Activated naive CD8-positive, alpha-beta T cell treated with anti-CD3 and anti-CD28 coated beads for 36 hours (primary cell): ENCODE measurements at regions not wholly inside any gene's neighbourhood (a gene's known extent, or its start where the extent isn't known, plus 50 kb on each side); places are given as distances from the start of the nearest gene placed in this dataset.

ENCODE experiments used
- DNase-seq: peaks from one replicate; pipeline ENCODE4 v3.0.0; 2021
- H3K27ac Mint-ChIP-seq: one replicate; pipeline ENCODE4 v1.8.0; 2022; ENCODE audit warnings: mild to moderate bottlenecking, moderate library complexity, mixed read lengths
- H3K27me3 Mint-ChIP-seq: one replicate; pipeline ENCODE4 v1.8.0; 2022; ENCODE audit warnings: mild to moderate bottlenecking, mixed read lengths
- H3K36me3 Mint-ChIP-seq: one replicate; pipeline ENCODE4 v1.8.0; 2021; ENCODE audit warnings: mild to moderate bottlenecking, mixed read lengths
- H3K4me1 Mint-ChIP-seq: one replicate; pipeline ENCODE4 v1.8.0; 2021; ENCODE audit warnings: mixed read lengths
- H3K4me3 Mint-ChIP-seq: one replicate; pipeline ENCODE4 v1.8.0; 2022; ENCODE audit warnings: mild to moderate bottlenecking, moderate library complexity, mixed read lengths
- H3K9me3 Mint-ChIP-seq: one replicate; pipeline ENCODE4 v1.8.0; 2022; ENCODE audit warnings: mixed read lengths

DNA sequence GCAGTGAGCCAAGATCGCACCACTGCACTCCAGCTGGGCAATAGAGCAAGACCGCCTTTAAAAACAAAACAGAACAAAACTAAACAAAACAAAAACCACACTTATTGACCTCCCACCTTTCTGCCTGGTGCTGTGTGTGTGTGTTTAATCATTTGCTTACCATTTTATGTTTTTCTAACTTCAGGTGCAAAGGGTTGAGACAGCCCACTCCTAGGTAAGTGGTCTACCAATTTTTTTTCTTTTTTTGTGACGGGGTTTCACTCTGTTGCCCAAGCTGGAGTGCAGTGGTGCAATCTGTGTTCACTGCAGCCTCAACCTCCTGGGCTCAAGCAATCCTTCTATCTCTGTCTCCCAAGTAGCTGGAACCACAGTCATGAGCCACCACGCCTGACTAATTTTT lies 65.8 kb downstream of the SALL1 start:
- H3K9me3 Mint-ChIP-seq, result peaks cover 4% of the 10 kb centered on the region
- no peak overlapping the region for H3K27ac Mint-ChIP-seq
- H3K27me3 Mint-ChIP-seq, result peaks cover 8% of the 10 kb centered on the region
- no peak for DNase-seq
- H3K4me3 Mint-ChIP-seq, result no peak overlapping the region
- peaks cover 2% of the 10 kb centered on the region for H3K36me3 Mint-ChIP-seq
- H3K4me1 Mint-ChIP-seq, result no peaks in the 10 kb centered on the region

DNA sequence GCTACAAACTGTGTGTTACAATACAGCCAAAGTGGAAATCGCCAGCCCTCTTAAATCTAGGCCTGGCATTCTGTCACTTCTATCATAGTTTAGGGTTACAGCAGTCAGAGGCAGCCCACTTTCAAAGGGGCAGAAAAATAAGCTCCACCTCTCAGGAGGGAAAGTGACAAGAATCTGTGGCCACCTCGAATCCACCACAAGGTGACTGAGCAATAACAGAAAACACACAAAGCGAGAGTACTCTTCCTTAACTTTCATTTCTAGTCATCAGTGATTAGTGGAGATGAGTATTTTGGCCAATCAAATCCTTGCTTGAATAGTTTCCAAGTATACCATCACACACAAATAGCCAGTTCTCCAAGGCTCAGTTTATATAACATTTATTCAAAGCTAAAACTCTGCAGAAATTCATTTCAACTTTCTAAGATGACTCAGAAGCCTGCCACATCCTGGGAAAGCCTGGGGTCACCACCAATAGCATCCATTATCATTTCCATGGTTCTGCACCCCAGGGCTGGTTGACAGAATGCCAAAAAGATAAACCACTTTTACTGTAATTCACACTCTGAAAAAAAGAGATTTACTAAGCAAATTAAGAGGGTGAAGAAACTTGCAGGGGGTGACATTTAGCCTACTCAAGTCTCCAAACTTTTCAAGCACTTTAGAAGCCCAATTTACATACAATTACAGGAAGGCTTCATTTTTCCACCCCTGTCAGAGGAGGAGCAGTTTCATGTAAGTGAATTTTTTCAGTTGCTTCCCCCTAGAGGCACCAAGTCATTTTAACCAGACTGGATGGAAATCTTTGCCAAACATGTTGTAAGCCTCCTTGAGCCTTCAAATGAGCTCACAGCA lies 66.8 kb downstream of the SALL1 start:
- H3K9me3 Mint-ChIP-seq, result peaks cover 4% of the 10 kb centered on the region
- H3K36me3 Mint-ChIP-seq, result peaks cover 2% of the 10 kb centered on the region
- peaks cover 7% of the 10 kb centered on the region for H3K27me3 Mint-ChIP-seq
- no peak overlapping the region for H3K27ac Mint-ChIP-seq
- no peak for DNase-seq
- no peaks in the 10 kb centered on the region for H3K4me1 Mint-ChIP-seq
- no peak overlapping the region for H3K4me3 Mint-ChIP-seq

DNA sequence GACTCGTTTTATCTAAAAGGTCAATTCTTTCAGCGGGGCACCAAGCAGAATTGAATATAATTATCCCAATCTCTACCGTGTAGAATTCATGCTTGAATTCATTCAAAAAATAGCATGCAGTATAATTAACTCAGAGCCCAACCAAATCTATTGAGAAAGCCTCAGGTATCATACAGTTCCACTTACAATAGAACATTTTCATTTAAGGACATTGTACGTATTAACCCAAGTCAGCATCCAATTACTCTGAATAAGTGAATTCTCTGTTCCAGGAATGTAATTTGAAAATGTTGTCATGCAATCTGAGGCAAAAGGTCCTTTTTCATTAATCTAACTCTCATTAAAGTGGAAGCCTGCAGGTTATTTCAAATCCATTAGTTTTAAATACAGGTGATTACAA lies 78.5 kb downstream of the SALL1 start:
- H3K9me3 Mint-ChIP-seq, result peaks cover 3% of the 10 kb centered on the region
- DNase-seq, result no peak
- no peak overlapping the region for H3K27ac Mint-ChIP-seq
- no peaks in the 10 kb centered on the region for H3K27me3 Mint-ChIP-seq
- H3K4me3 Mint-ChIP-seq, result no peak overlapping the region
- no peaks in the 10 kb centered on the region for H3K4me1 Mint-ChIP-seq
- H3K36me3 Mint-ChIP-seq, result no peaks in the 10 kb centered on the region

DNA sequence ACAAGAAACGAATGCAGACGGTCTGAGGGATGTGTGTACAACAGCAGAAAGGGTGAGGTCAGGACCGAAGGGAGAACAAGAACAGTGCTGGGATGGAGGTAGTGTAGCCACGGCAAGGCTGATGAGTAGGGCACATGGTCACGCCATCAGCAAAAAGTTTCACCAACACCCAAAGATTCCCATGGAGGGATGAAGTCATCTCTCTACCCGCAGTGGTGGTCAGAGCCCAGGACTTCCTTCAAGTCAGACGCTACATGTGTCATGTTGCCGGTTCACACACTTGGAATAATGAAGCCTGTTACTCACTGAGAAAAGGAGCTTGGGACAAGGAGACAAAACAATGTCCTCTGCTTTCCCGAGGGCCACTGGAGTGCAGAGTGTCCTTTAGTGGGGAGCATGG lies 79.7 kb downstream of the SALL1 start:
- Mint-ChIP-seq H3K27ac (no peak overlapping the region), H3K4me3 (no peak overlapping the region)

DNA sequence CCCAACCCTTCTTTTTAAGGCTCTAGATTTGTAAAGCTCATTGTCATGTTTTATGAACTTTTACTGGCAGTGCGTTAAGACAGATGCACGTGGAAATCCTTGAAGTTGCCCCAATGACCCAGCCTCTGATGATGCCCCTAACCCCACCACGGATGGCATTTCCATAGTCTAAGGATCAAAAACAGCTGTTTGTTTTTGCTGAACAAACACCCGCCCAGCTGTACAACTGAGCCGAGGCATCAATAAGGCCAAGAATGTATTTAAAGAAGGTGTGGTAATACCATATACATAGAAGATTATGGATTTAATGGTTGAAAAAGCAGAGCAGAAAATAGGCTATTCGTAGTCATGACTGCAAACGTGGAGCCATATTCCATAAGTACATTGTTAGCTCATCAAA lies 83.7 kb downstream of the SALL1 start:
- Mint-ChIP-seq H3K27ac (no peak overlapping the region), H3K36me3 (no peaks in the 10 kb centered on the region), H3K4me1 (no peaks in the 10 kb centered on the region), H3K9me3 (no peaks in the 10 kb centered on the region), H3K4me3 (no peak overlapping the region), H3K27me3 (peaks cover 5% of the 10 kb centered on the region)
- no peak for DNase-seq

More for the DNA sequence above, 79.7 kb downstream of the SALL1 start:
- DNase-seq, result no peak
- Mint-ChIP-seq H3K36me3 (no peaks in the 10 kb centered on the region), H3K4me1 (no peaks in the 10 kb centered on the region), H3K9me3 (no peaks in the 10 kb centered on the region), H3K27me3 (peaks cover 5% of the 10 kb centered on the region)

DNA sequence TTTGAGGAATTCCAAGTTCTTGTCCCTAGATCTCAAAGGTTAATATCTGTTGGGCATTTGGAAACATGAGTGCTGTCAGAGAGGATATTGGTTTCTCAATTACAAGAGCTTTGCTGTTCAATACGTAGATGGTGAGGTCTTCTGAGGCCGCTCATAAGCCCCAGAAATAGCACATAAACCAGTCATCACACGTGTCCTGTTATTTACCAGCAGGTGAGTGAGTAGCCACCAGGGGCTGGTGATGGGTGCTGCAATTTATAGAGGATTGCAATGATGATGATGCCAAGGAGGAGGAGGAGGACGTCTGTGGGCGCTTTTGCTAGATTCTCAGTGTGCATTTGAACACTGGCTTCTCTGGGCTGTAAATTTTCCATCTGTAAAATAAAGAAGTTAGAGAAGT lies 89.0 kb downstream of the SALL1 start:
- H3K27ac Mint-ChIP-seq, result no peak overlapping the region
- H3K9me3 Mint-ChIP-seq, result no peaks in the 10 kb centered on the region
- no peaks in the 10 kb centered on the region for H3K4me1 Mint-ChIP-seq
- no peak overlapping the region for H3K4me3 Mint-ChIP-seq
- H3K27me3 Mint-ChIP-seq, result peaks cover 6% of the 10 kb centered on the region
- no peak for DNase-seq
- no peaks in the 10 kb centered on the region for H3K36me3 Mint-ChIP-seq

DNA sequence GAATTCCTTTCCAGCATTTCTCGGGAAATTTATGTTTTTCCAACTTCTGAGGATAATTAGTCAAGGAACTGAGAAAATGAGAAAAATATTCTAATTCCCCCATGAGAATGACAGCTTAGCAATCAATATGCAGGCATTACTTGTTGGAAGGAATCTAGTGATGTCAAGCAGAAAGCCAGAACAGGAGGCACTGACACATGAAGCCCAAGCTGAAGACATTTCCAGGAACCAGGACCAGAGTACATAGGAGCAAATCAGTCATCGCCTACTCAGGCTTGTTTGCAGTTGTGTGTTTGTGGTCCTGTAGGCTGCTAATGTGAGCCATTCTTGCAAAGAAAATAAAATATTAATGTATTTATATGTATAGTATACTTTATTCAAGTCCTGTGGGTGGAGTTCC lies 89.7 kb downstream of the SALL1 start:
- Mint-ChIP-seq H3K4me3 (no peak overlapping the region), H3K36me3 (no peaks in the 10 kb centered on the region), H3K9me3 (no peaks in the 10 kb centered on the region), H3K27ac (no peak overlapping the region), H3K27me3 (peaks cover 3% of the 10 kb centered on the region), H3K4me1 (no peaks in the 10 kb centered on the region)
- DNase-seq, result no peak

DNA sequence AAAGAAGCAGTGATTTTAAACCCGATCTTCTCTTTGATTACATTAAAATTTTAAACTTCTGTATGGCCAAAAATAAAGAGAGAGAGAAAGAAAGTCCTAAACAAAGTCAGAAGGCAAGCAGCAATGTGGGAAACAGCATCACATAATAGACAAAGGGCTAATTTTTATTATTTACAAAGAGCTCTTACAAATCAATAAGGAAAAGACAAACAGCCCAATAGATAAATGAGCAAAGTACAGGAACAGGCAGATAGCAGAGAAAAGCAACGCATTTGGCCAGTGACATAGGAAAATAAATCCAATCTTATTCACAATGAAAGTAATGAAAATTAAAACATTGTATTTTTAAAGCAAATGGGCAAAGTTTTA lies 93.1 kb downstream of the SALL1 start:
- no peaks in the 10 kb centered on the region for H3K4me1 Mint-ChIP-seq
- no peaks in the 10 kb centered on the region for H3K36me3 Mint-ChIP-seq

DNA sequence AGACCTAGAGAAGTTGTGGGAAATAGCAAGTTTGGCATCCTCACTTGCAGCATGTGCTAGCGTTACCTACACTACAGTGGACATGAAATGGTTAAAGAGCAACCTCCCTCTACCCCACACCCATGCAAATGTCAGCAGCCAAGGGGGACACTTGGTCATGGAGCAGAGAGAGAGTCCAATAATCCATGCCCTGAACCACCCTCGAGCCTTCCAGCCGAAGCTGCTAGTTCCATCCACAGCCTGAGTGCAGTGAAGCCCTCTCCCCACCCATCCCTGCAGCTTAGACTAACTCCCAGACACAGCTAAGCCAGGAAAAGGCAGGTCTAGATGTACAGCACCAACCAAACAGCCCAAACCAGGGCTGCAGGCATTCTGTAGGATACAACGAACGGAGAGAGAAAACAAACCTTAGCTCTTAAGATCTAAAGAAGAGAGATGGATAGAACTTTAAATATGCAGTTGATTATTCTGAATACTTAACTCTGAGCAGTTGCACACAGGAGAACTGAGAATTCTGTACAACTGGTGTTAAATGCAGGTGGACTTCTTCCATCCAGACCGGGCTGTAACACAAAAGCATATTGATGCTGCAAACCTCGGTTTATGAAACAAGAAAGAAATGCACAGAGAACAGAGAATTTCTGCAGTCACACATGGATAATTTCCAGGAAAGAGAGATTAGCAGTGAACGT lies 93.8 kb downstream of the SALL1 start:
- Mint-ChIP-seq H3K9me3 (peaks cover 2% of the 10 kb centered on the region), H3K36me3 (no peaks in the 10 kb centered on the region), H3K4me1 (no peaks in the 10 kb centered on the region), H3K4me3 (no peak overlapping the region), H3K27ac (no peak overlapping the region), H3K27me3 (peaks cover 7% of the 10 kb centered on the region)
- DNase-seq, result no peak

More for the DNA sequence above, 93.1 kb downstream of the SALL1 start:
- no peak for DNase-seq
- no peak overlapping the region for H3K4me3 Mint-ChIP-seq
- H3K27me3 Mint-ChIP-seq, result peaks cover 7% of the 10 kb centered on the region
- peaks cover 2% of the 10 kb centered on the region for H3K9me3 Mint-ChIP-seq
- H3K27ac Mint-ChIP-seq, result no peak overlapping the region

DNA sequence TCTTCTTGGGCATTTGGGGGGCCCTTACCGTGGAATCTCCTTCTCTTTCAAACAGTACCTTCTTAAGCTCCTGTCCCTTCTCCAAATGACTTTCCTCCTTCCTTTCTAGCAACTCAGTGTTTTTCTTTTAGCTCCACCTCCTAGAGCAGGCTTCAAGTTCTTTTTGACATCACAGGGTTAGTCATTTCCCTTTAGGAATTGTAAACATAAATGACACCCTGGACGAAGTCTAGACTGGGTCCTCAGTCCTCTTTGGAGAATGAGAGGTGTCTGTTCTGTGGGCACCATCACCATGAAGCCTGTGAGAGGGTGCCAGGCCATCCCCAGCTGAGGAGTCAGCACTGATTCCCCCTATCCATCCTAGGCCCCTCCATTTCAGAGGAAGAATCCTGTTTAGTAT lies 94.7 kb downstream of the SALL1 start:
- no peak for DNase-seq
- H3K27ac Mint-ChIP-seq, result no peak overlapping the region
- H3K4me3 Mint-ChIP-seq, result no peak overlapping the region
- H3K27me3 Mint-ChIP-seq, result peaks cover 7% of the 10 kb centered on the region
- H3K4me1 Mint-ChIP-seq, result no peaks in the 10 kb centered on the region
- H3K36me3 Mint-ChIP-seq, result no peaks in the 10 kb centered on the region
- H3K9me3 Mint-ChIP-seq, result peaks cover 2% of the 10 kb centered on the region

DNA sequence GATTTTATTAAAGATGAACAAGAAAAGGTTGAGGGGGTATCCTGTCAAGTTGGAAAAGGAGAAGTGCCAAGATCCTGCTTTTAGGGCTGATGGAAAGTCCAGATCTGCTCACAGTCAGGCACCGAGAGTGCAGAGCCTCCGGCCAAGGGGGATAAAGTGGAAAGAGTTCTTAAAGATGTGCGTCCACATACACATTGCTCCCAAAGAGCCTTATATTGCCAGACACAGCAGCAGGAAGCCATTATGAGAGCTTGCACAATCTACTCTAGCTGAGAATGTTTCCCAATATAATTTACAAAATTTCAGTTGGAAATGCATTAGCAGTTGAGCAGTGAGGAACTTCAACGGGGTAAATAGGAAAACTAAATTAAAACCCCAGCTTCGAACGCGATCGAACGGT lies 95.6 kb downstream of the SALL1 start:
- Mint-ChIP-seq H3K27me3 (peaks cover 7% of the 10 kb centered on the region), H3K27ac (no peak overlapping the region), H3K36me3 (no peaks in the 10 kb centered on the region), H3K4me1 (no peaks in the 10 kb centered on the region), H3K4me3 (no peak overlapping the region), H3K9me3 (peaks cover 2% of the 10 kb centered on the region)
- DNase-seq, result no peak

DNA sequence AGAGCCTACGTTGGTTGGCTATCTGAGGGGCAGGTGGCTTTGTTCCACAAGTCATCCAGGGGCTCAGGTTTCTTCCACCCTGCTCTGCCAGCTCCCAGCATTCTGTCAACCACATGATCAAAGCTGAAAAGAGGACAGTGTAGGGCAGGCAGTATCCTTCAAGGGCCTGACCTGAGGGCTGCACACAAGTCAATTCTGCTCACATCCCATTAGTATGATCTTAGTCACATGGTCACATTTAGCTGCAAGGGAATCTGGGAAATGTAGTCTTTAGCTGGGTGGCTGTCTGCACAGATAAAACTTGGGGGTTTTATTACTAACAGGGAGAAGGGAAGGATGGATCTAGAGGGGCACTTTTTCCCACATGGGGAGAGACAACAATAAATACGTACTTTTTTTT lies 97.3 kb downstream of the SALL1 start:
- Mint-ChIP-seq H3K27ac (no peak overlapping the region), H3K9me3 (peaks cover 2% of the 10 kb centered on the region), H3K4me3 (no peak overlapping the region), H3K27me3 (peaks cover 4% of the 10 kb centered on the region), H3K36me3 (no peaks in the 10 kb centered on the region), H3K4me1 (no peaks in the 10 kb centered on the region)
- DNase-seq, result no peak

DNA sequence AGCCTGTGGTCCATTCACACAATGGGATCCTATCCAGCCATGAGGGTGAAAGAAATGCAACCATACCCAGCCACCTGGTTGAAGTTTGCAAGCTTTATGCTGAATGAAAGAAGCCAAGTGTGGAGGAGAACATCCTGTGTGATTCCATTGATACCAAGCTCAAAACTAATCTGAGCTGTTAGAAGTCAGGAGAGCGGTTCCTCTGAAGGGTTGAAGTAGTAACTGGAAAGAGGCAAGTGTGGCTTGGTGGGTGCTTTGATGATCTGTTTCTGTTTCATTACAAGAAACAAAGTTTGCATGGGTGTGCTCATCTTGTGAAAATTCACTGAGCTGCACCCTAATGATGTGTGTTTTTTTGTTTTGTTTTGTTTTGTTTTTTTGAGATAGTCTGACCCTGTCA lies 99.4 kb downstream of the SALL1 start:
- no peak for DNase-seq
- Mint-ChIP-seq H3K4me3 (no peak overlapping the region), H3K27me3 (peaks cover 4% of the 10 kb centered on the region), H3K4me1 (no peaks in the 10 kb centered on the region), H3K9me3 (peaks cover 2% of the 10 kb centered on the region), H3K36me3 (no peaks in the 10 kb centered on the region), H3K27ac (no peak overlapping the region)

DNA sequence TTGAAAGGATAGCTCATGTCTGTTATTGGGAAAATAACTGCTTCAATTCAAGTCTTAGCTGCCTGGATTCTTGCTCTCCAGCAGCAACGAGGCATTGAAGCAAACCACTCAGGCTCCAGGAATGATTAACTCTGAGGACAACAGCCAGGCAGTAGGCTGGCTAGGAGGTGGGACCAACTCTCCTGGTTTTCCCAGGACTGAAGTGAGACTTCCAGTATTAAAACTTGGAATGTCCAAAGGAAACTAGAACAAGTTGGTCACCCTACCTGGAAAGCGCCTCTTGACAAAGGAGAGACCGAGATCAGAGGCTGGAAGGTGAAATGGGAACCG lies 100.7 kb downstream of the SALL1 start:
- DNase-seq, result no peak

DNA sequence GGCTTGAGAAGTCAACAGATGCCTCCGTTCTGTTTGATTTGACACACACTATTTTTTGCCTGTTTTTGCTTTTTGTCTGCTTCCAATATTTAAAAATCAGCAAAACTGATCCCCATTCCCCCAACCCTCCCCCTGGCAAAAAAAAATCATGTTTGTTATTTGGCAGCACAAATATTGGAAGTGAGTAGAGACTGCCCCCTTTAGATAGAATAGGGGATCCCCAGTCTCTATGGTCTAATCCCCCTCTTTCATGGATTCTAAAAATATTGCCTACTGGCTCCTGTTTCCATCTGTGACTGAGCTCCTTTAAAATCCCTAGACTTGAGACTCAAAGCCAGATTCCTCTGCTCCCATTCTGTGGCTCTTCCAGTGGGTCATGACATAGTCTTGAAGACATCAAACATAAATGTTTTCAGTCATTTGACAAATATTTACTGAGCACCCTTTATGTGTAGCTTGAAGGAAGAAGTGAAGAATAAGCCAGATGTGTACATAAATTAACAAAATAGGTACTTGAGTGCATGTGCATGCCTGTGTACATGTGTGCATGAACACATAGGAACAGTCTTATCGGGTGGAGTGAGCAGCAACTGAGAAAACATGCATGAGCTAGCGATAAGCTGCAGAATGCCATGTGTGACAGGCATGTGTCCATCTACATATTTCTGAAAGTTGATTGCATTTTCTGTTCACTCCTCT lies 101.2 kb downstream of the SALL1 start:
- H3K27ac Mint-ChIP-seq, result no peak overlapping the region
- H3K27me3 Mint-ChIP-seq, result peaks cover 4% of the 10 kb centered on the region
- H3K4me1 Mint-ChIP-seq, result no peaks in the 10 kb centered on the region
- H3K9me3 Mint-ChIP-seq, result peaks cover 2% of the 10 kb centered on the region
- no peak for DNase-seq
- no peak overlapping the region for H3K4me3 Mint-ChIP-seq
- no peaks in the 10 kb centered on the region for H3K36me3 Mint-ChIP-seq

More for the DNA sequence above, 100.7 kb downstream of the SALL1 start:
- Mint-ChIP-seq H3K9me3 (peaks cover 2% of the 10 kb centered on the region), H3K4me1 (no peaks in the 10 kb centered on the region), H3K4me3 (no peak overlapping the region), H3K27ac (no peak overlapping the region), H3K27me3 (peaks cover 8% of the 10 kb centered on the region), H3K36me3 (no peaks in the 10 kb centered on the region)
